Calu3 (cell line): ENCODE measurements at regions not wholly inside any gene's neighbourhood (a gene's known extent, or its start where the extent isn't known, plus 50 kb on each side); places are given as distances from the start of the nearest gene placed in this dataset.

Source experiments
- BruUV-seq: library from RNA; stranded (reverse); fragments of 400-500 nt; replicated peaks from 2 replicates; lab custom pipeline; 2021; lab: Mats Ljungman, UMichigan
- CTCF ChIA-PET: fragments of 300-600 bp; sonication (Branson Sonifier 250); formaldehyde crosslinking; loops from one replicate; lab custom pipeline; 2022; ENCODE audit warnings: antibody characterized with exemption; lab: Charles Lee
- DNase-seq: peaks from one replicate; pipeline ENCODE4 v3.0.0; 2022
- H3K27ac Mint-ChIP-seq: one replicate; pipeline ENCODE4 v1.8.0; 2022; ENCODE audit warnings: mixed read lengths; ENCODE audit not compliant: unreplicated experiment
- H3K27me3 Mint-ChIP-seq: one replicate; pipeline ENCODE4 v1.8.0; 2022; ENCODE audit warnings: mixed read lengths; ENCODE audit not compliant: unreplicated experiment
- H3K36me3 Mint-ChIP-seq: one replicate; pipeline ENCODE4 v1.8.0; 2022; ENCODE audit warnings: mild to moderate bottlenecking, moderate library complexity, mixed read lengths; ENCODE audit not compliant: insufficient read depth, unreplicated experiment
- H3K4me1 Mint-ChIP-seq: one replicate; pipeline ENCODE4 v1.8.0; 2022; ENCODE audit warnings: mild to moderate bottlenecking, low read depth, mixed read lengths; ENCODE audit not compliant: unreplicated experiment
- H3K4me3 Mint-ChIP-seq: one replicate; pipeline ENCODE4 v1.8.0; 2022; ENCODE audit warnings: mild to moderate bottlenecking, low read depth, moderate library complexity, mixed read lengths; ENCODE audit not compliant: unreplicated experiment
- H3K9me3 Mint-ChIP-seq: one replicate; pipeline ENCODE4 v1.8.0; 2022; ENCODE audit warnings: low read depth, mixed read lengths; ENCODE audit not compliant: unreplicated experiment
- intact Hi-C: fragments of 100-400 bp; cut with micrococcal nuclease; formaldehyde crosslinking; loops from one replicate; pipeline ENCODE4 v1.10.0; 2022; ENCODE audit not compliant: unreplicated experiment
- TF ChIP-seq, protein P1 (sequence below): fragments of 200-600 bp; IDR thresholded peaks from one replicate; pipeline ENCODE4 v1.8.0; 2022; ENCODE audit warnings: antibody characterized with exemption; ENCODE audit not compliant: unreplicated experiment

DNA sequence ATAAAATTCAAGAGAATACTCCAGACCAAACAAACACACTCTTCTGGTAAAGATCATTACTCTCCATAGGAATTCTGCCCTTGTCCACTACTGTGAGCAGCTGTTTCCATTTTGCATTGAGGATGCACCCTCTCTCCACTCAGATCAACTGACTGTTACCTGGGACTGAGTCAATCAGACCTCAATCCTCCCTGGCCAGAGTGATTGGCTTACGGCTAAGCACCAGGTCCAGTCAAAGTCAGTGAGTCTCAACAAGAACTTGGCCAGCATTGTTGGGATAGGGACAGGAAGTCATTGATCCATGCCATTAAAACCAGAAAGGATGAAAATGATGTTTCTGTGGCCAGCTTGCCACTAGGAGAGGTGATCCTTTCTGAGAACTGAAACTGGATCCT, 79.7 kb downstream of the WNT5A start:
- Mint-ChIP-seq H3K4me1 (no peaks in the 10 kb centered on the region), H3K4me3 (no peak overlapping the region), H3K36me3 (no peaks in the 10 kb centered on the region), H3K9me3 (no peaks in the 10 kb centered on the region), H3K27me3 (no peaks in the 10 kb centered on the region), H3K27ac (no peak overlapping the region)
- CTCF ChIA-PET: no interaction called here
- intact Hi-C loops: no loop called here
- DNase-seq: no peak
- TF ChIP-seq, protein P1, sequence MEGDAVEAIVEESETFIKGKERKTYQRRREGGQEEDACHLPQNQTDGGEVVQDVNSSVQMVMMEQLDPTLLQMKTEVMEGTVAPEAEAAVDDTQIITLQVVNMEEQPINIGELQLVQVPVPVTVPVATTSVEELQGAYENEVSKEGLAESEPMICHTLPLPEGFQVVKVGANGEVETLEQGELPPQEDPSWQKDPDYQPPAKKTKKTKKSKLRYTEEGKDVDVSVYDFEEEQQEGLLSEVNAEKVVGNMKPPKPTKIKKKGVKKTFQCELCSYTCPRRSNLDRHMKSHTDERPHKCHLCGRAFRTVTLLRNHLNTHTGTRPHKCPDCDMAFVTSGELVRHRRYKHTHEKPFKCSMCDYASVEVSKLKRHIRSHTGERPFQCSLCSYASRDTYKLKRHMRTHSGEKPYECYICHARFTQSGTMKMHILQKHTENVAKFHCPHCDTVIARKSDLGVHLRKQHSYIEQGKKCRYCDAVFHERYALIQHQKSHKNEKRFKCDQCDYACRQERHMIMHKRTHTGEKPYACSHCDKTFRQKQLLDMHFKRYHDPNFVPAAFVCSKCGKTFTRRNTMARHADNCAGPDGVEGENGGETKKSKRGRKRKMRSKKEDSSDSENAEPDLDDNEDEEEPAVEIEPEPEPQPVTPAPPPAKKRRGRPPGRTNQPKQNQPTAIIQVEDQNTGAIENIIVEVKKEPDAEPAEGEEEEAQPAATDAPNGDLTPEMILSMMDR: no peak
- BruUV-seq: no TSS peak

DNA sequence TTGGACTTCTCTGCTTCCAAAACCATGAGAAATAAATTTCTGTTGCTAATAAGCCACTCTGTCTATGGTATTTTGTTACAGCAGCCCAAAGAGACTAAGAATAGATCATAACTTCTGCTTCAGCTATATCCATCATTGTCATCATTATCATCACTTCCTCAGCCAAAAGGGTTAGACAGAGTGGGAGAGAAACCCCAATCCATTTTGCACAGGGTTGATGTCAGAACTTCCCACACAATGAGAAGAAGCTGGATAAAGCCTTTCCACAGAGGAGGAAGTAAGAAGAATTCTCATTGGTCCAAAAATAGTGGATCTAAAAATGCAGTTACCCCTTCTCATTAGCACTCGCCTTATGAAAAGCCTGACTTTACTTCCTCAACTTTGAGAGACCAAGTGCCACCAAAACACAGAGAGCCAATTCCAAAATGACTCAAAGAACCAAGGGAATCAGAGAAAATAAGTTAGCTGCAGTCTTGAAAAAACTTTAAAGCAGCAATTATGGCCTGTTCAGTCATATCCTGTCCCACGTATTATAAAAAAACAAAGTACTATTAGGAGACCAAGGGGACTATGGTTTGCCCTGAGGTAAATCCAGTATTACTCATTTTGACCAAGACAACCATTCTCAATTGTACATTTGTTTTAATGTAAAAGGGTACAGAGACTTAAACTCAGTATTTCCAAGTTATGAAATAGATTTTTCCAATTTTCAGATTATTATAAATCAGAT, 80.2 kb downstream of the WNT5A start:
- H3K27ac Mint-ChIP-seq: no peak overlapping the region
- TF ChIP-seq, protein P1: no peak
- no peaks in the 10 kb centered on the region for H3K27me3 Mint-ChIP-seq
- H3K4me3 Mint-ChIP-seq: no peak overlapping the region
- H3K4me1 Mint-ChIP-seq: no peaks in the 10 kb centered on the region
- H3K9me3 Mint-ChIP-seq: no peaks in the 10 kb centered on the region
- CTCF ChIA-PET: no interaction called here
- intact Hi-C loops: no loop called here
- DNase-seq: no peak
- no peaks in the 10 kb centered on the region for H3K36me3 Mint-ChIP-seq
- no TSS peak for BruUV-seq

DNA sequence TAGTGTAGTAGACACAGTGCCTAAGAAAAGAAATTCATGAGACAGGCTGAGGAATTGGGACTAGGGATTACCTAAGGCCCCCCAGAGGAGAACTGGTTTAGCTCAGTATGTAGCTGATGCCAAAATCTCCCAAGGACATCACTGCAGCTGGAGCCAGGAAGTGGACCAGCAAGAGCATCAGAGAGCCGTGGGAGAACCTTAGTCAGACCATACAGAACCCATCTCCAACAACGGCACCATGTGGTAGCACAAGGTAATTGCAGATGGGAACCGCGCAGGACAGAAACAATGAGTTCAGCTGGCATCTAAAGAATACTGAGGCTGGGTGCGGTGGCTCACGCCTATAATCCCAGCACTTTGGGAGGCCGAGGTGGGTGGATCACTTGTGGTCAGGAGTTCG, 81.7 kb downstream of the WNT5A start:
- no peak overlapping the region for H3K27ac Mint-ChIP-seq
- TF ChIP-seq, protein P1: no peak
- no TSS peak for BruUV-seq
- DNase-seq: no peak
- H3K27me3 Mint-ChIP-seq: no peaks in the 10 kb centered on the region
- H3K4me3 Mint-ChIP-seq: no peak overlapping the region
- no peaks in the 10 kb centered on the region for H3K36me3 Mint-ChIP-seq
- intact Hi-C loops: no loop called here
- CTCF ChIA-PET: no interaction called here
- H3K9me3 Mint-ChIP-seq: no peaks in the 10 kb centered on the region
- no peaks in the 10 kb centered on the region for H3K4me1 Mint-ChIP-seq

DNA sequence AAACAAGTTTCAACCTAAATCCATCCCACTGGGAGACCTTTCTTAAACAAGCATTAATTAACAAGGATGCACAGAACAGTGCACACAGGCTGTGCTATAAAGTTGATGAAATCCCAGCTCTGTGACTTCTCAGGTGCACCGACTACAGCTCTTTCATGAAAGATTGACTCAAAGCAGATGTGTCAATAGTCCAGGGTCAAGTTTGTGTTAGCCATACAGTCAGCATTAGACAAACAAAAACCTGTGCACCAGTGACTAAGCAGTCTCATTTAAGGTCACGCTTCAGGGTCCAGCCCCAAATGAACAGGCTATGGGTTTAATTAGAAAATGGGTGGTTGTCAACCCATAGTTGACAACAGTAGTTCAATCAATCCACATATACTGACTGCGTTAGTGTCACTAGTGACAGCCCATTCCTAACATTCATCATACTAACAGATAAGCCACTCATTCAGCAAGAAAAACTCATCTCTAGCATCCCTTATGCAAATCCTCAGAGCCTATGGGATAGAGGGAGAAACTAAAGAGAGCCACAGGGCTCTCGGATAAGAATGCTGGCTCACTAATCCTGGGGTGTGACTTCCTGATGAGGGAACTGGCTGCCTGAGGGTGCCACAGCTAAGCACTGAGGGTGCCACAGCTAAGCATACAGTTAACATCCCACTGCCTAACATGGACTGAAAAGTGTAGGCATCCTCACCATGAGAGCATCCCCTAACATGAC, 84.1 kb downstream of the WNT5A start:
- no peak for DNase-seq
- Mint-ChIP-seq H3K27ac (no peak overlapping the region), H3K4me3 (no peak overlapping the region), H3K9me3 (peaks cover 8% of the 10 kb centered on the region), H3K36me3 (no peaks in the 10 kb centered on the region), H3K27me3 (no peaks in the 10 kb centered on the region), H3K4me1 (no peaks in the 10 kb centered on the region)
- CTCF ChIA-PET: no interaction called here
- TF ChIP-seq, protein P1: no peak
- no TSS peak for BruUV-seq
- intact Hi-C loops: no loop called here
